Loucy (cell line): ENCODE measurements at regions not wholly inside any gene's neighbourhood (a gene's known extent, or its start where the extent isn't known, plus 50 kb on each side); places are given as distances from the start of the nearest gene placed in this dataset.

Experiments used
- H2AFZ ChIP-seq: fragments of 200-600 bp; sonication (generic); 2 replicates; pipeline ENCODE4 v1.6.0; 2016; ENCODE audit warnings: antibody characterized with exemption, mild to moderate bottlenecking, low read length, moderate library complexity
- H3F3A ChIP-seq: fragments of 200-600 bp; 2 replicates; pipeline ENCODE4 v1.6.0; 2016; ENCODE audit warnings: antibody characterized with exemption, low read depth, mild to moderate bottlenecking
- H3K27me3 ChIP-seq: fragments of 200-600 bp; sonication (generic); 2 replicates; pipeline ENCODE4 v1.6.1; 2014; ENCODE audit warnings: low read length, mild to moderate bottlenecking; ENCODE audit not compliant: insufficient read depth, poor library complexity, severe bottlenecking
- H3K36me3 ChIP-seq: fragments of 200-600 bp; sonication (generic); 2 replicates; pipeline ENCODE4 v1.6.1; 2016; ENCODE audit warnings: low read length; ENCODE audit not compliant: insufficient read depth
- H3K4me1 ChIP-seq: fragments of 200-600 bp; sonication (generic); 2 replicates; pipeline ENCODE4 v1.5.1; 2014; ENCODE audit warnings: low read length, mild to moderate bottlenecking; ENCODE audit not compliant: insufficient read depth, poor library complexity, severe bottlenecking
- H3K4me2 ChIP-seq: fragments of 200-600 bp; sonication (generic); 2 replicates; pipeline ENCODE4 v1.6.0; 2014; ENCODE audit warnings: antibody characterized with exemption, low read length, low read depth, mild to moderate bottlenecking; ENCODE audit not compliant: poor library complexity, severe bottlenecking
- H3K4me3 ChIP-seq: fragments of 200-600 bp; sonication (generic); 2 replicates; pipeline ENCODE4 v1.5.1; 2014; ENCODE audit warnings: low read length, mild to moderate bottlenecking, mixed read lengths; ENCODE audit not compliant: poor library complexity, severe bottlenecking
- H3K79me2 ChIP-seq: fragments of 200-600 bp; sonication (generic); 2 replicates; pipeline ENCODE4 v1.6.1; 2014; ENCODE audit warnings: low read length; ENCODE audit not compliant: insufficient read depth
- H3K9ac ChIP-seq: fragments of 200-600 bp; sonication (generic); 2 replicates; pipeline ENCODE4 v1.6.0; 2014; ENCODE audit warnings: mild to moderate bottlenecking, low read depth, low read length, moderate library complexity; ENCODE audit not compliant: poor library complexity, severe bottlenecking
- H3K9me2 ChIP-seq: fragments of 200-600 bp; sonication (generic); replicated peaks from 2 replicates; pipeline ENCODE4 v1.6.1; 2016; ENCODE audit warnings: low read depth, low read length, mixed read lengths
- H3K9me3 ChIP-seq: fragments of 200-600 bp; sonication (generic); 2 replicates; pipeline ENCODE4 v1.6.1; 2014; ENCODE audit warnings: mild to moderate bottlenecking, antibody characterized with exemption, low read length, low read depth; ENCODE audit not compliant: insufficient read depth
- H4K20me1 ChIP-seq: fragments of 200-600 bp; sonication (generic); 2 replicates; pipeline ENCODE4 v1.6.0; 2014; ENCODE audit warnings: antibody characterized with exemption, low read length, mild to moderate bottlenecking; ENCODE audit not compliant: insufficient read depth, poor library complexity, severe bottlenecking
- CTCF ChIP-seq: fragments of 200-600 bp; sonication (generic); conservative IDR thresholded peaks from 2 replicates; pipeline ENCODE4 v1.5.1; 2014; ENCODE audit warnings: mild to moderate bottlenecking, antibody characterized with exemption, low read length
- EZH2phosphoT487 ChIP-seq: fragments of 200-600 bp; IDR thresholded peaks from 2 replicates; pipeline ENCODE4 v1.6.1; 2018; ENCODE audit warnings: antibody characterized with exemption, mild to moderate bottlenecking, moderate library complexity, borderline replicate concordance

DNA sequence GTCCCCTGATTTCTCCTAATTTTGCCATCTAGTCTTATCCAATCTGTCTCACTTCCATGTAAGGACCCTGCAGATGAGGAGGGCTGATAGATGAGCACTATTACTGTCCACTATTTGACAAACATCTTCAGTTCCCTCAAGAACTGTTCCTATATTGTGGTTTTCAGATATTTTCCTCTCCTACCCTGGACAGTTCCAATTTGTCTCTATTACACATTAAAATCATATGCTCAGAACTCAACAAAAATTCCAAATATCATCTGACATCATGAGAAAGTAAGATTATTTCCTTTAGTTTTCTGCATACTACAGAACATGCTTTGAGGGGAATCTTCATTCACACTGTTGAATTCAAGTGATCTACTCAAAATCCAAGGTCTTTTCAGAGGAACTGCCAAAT is 265.6 kb upstream of the ARID1B start:
- Histone ChIP-seq H3K4me2 (no peak overlapping the region), H3K9ac (no peak overlapping the region), H3K36me3 (no peaks in the 10 kb centered on the region), H2AFZ (no peak overlapping the region), H3K27me3 (no peaks in the 10 kb centered on the region), H3K79me2 (no peaks in the 10 kb centered on the region), H4K20me1 (no peaks in the 10 kb centered on the region), H3K4me1 (no peaks in the 10 kb centered on the region), H3K9me3 (no peaks in the 10 kb centered on the region), H3K4me3 (no peak overlapping the region), H3F3A (no peaks in the 10 kb centered on the region), H3K9me2 (no peaks in the 10 kb centered on the region)
- TF ChIP-seq CTCF (no peak), EZH2phosphoT487 (no peak)

DNA sequence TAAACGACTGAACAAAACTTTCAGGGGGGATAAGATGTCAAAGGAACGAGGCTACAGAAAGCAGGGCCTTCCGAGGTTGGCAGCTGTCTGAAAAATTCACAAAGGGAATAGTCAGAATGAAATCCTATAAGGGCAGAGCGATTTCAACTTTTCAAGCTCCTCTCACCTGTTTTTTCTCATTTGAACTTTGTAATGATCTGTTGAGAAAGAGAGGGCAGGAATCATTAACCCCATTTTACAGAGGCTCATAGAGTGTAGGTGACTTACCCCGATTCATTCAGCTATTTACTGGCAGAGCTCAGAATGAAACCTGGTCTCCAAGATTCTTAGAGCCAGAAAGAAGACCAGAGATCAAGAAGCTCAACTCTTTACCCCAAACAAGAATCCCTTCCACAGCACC is 266.1 kb upstream of the ARID1B start:
- H3K79me2 ChIP-seq: no peaks in the 10 kb centered on the region

GRCh38 chr6:156510242-156510641 is 266.9 kb upstream of the ARID1B start:
- Histone ChIP-seq H3K4me3 (no peak overlapping the region), H3K9me3 (no peaks in the 10 kb centered on the region), H3K9me2 (no peaks in the 10 kb centered on the region), H3K4me2 (no peak overlapping the region), H3K9ac (no peak overlapping the region), H3K36me3 (no peaks in the 10 kb centered on the region), H4K20me1 (no peaks in the 10 kb centered on the region), H3K4me1 (no peaks in the 10 kb centered on the region), H2AFZ (no peak overlapping the region), H3F3A (no peaks in the 10 kb centered on the region), H3K27me3 (no peaks in the 10 kb centered on the region), H3K79me2 (no peaks in the 10 kb centered on the region)
- no peak for TF ChIP-seq CTCF

More for the DNA sequence above, 266.1 kb upstream of the ARID1B start:
- Histone ChIP-seq H3K4me3 (no peak overlapping the region), H3K9me3 (no peaks in the 10 kb centered on the region), H3K9ac (no peak overlapping the region), H3K27me3 (no peaks in the 10 kb centered on the region), H3K9me2 (no peaks in the 10 kb centered on the region), H3F3A (no peaks in the 10 kb centered on the region), H2AFZ (no peak overlapping the region), H3K4me2 (no peak overlapping the region), H4K20me1 (no peaks in the 10 kb centered on the region), H3K36me3 (no peaks in the 10 kb centered on the region), H3K4me1 (no peaks in the 10 kb centered on the region)
- TF ChIP-seq EZH2phosphoT487: no peak
- no peak for TF ChIP-seq CTCF
